HFFc6 (cell line): ENCODE measurements at regions not wholly inside any gene's neighbourhood (a gene's known extent, or its start where the extent isn't known, plus 50 kb on each side); places are given as distances from the start of the nearest gene placed in this dataset.

Experiments
- DNase-seq: peaks from one replicate; pipeline ENCODE4 v3.0.0-alpha.2; 2018
- H3K27ac Mint-ChIP-seq: 2 replicates; pipeline ENCODE4 v1.8.0; 2020; ENCODE audit warnings: mild to moderate bottlenecking, mixed read lengths
- H3K27me3 Mint-ChIP-seq: 2 replicates; pipeline ENCODE4 v1.8.0; 2021; ENCODE audit warnings: mild to moderate bottlenecking, moderate library complexity, mixed read lengths; ENCODE audit not compliant: insufficient read depth
- H3K36me3 Mint-ChIP-seq: 2 replicates; pipeline ENCODE4 v1.8.0; 2021; ENCODE audit warnings: low read depth, mixed read lengths
- H3K4me1 Mint-ChIP-seq: 2 replicates; pipeline ENCODE4 v1.8.0; 2020; ENCODE audit warnings: low read depth, mixed read lengths
- H3K4me3 Mint-ChIP-seq: 2 replicates; pipeline ENCODE4 v1.8.0; 2020; ENCODE audit warnings: mild to moderate bottlenecking, moderate library complexity, mixed read lengths
- H3K9me3 Mint-ChIP-seq: 2 replicates; pipeline ENCODE4 v1.8.0; 2020; ENCODE audit warnings: mild to moderate bottlenecking, mixed read lengths
- CTCF ChIP-seq: fragments of 200-600 bp; sonication (generic); IDR thresholded peaks from 2 replicates; pipeline ENCODE4 v1.5.0; 2021; ENCODE audit warnings: antibody characterized with exemption, mild to moderate bottlenecking

- no peaks in the 10 kb centered on the region for H3K36me3 Mint-ChIP-seq
- no peaks in the 10 kb centered on the region for H3K9me3 Mint-ChIP-seq
- H3K4me1 Mint-ChIP-seq: no peaks in the 10 kb centered on the region
- no peak overlapping the region for H3K4me3 Mint-ChIP-seq
- no peak for TF ChIP-seq CTCF
- H3K27ac Mint-ChIP-seq: no peak overlapping the region
- DNase-seq: no peak
- peaks cover 10% of the 10 kb centered on the region; the same call in 1 of the 2 replicates for H3K27me3 Mint-ChIP-seq
Observed at GRCh38 chr5:68777135-68777534, 316.7 kb upstream of the SLC30A5 start.

- DNase-seq: no peak
- Mint-ChIP-seq H3K4me1 (no peaks in the 10 kb centered on the region), H3K36me3 (no peaks in the 10 kb centered on the region), H3K27ac (no peak overlapping the region), H3K9me3 (no peaks in the 10 kb centered on the region), H3K27me3 (peaks cover 2% of the 10 kb centered on the region; the same call in 1 of the 2 replicates), H3K4me3 (no peak overlapping the region)
- TF ChIP-seq CTCF: no peak
Observed at GRCh38 chr5:68778484-68778883, 315.3 kb upstream of the SLC30A5 start.

- H3K4me3 Mint-ChIP-seq: no peak overlapping the region
Observed at GRCh38 chr5:68780299-68780955, 313.4 kb upstream of the SLC30A5 start.

GRCh38 chr5:68793074-68793473, 300.7 kb upstream of the SLC30A5 start:
- Mint-ChIP-seq H3K36me3 (no peaks in the 10 kb centered on the region), H3K4me3 (no peak overlapping the region), H3K27me3 (no peaks in the 10 kb centered on the region; the same call in none of the 2 replicates), H3K9me3 (no peaks in the 10 kb centered on the region), H3K4me1 (no peaks in the 10 kb centered on the region), H3K27ac (no peak overlapping the region)
- no peak for DNase-seq
- TF ChIP-seq CTCF: no peak

More at GRCh38 chr5:68780299-68780955, 313.4 kb upstream of the SLC30A5 start:
- TF ChIP-seq CTCF: no peak
- Mint-ChIP-seq H3K4me1 (no peaks in the 10 kb centered on the region), H3K9me3 (no peaks in the 10 kb centered on the region; the same call in 1 of the 2 replicates), H3K27me3 (peaks cover 2% of the 10 kb centered on the region), H3K27ac (no peak overlapping the region), H3K36me3 (no peaks in the 10 kb centered on the region)
- no peak for DNase-seq

- no peaks in the 10 kb centered on the region; the same call in none of the 2 replicates for H3K27me3 Mint-ChIP-seq
- H3K27ac Mint-ChIP-seq: no peak overlapping the region
- no peak for TF ChIP-seq CTCF
- no peak overlapping the region for H3K4me3 Mint-ChIP-seq
- H3K4me1 Mint-ChIP-seq: no peaks in the 10 kb centered on the region
- H3K9me3 Mint-ChIP-seq: no peaks in the 10 kb centered on the region
- DNase-seq: no peak
- no peaks in the 10 kb centered on the region for H3K36me3 Mint-ChIP-seq
Observed at GRCh38 chr5:68793993-68794392, 299.8 kb upstream of the SLC30A5 start.
